ENCODE measurements at regions not wholly inside any gene's neighbourhood (a gene's known extent, or its start where the extent isn't known, plus 50 kb on each side); places are given as distances from the start of the nearest gene placed in this dataset.

DNA sequence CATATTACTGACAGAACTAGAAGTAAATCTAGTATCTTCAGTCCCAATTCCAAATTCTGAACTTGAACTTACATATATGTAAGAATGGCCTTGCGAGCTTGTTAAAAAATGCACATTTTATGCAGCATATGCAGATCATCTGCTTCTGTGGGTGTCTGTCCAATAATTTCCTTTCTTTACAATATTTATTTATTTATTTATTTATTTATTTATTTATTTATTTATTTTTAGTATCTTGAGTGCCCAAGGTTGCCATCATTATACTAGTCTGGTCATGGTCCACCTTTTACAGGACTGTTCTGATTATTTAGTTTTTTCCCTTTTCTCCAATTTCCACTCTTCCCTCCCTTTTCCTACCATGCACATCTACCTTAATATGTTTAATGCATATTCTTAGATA is 528.4 kb downstream of the COL12A1 start:
- TF ChIP-seq, protein P1, sequence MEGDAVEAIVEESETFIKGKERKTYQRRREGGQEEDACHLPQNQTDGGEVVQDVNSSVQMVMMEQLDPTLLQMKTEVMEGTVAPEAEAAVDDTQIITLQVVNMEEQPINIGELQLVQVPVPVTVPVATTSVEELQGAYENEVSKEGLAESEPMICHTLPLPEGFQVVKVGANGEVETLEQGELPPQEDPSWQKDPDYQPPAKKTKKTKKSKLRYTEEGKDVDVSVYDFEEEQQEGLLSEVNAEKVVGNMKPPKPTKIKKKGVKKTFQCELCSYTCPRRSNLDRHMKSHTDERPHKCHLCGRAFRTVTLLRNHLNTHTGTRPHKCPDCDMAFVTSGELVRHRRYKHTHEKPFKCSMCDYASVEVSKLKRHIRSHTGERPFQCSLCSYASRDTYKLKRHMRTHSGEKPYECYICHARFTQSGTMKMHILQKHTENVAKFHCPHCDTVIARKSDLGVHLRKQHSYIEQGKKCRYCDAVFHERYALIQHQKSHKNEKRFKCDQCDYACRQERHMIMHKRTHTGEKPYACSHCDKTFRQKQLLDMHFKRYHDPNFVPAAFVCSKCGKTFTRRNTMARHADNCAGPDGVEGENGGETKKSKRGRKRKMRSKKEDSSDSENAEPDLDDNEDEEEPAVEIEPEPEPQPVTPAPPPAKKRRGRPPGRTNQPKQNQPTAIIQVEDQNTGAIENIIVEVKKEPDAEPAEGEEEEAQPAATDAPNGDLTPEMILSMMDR (IDR thresholded peaks at IDR 0.05 in 8 of 11, conservative IDR thresholded peaks at IDR 0.05 in 3 of 11): no peak
- no peak for TF ChIP-seq POLR2A (IDR thresholded peaks at IDR 0.05)
